SK-N-SH (cell line): ENCODE measurements at regions not wholly inside any gene's neighbourhood (a gene's known extent, or its start where the extent isn't known, plus 50 kb on each side); places are given as distances from the start of the nearest gene placed in this dataset.
"Not testable (repeated sequence)": the region's sequence is repeated elsewhere in the genome, so short reads cannot be mapped to it uniquely, and the experiment has no call there.

ENCODE experiments used
- CTCF ChIA-PET: fragments of 300-600, 350-600 bp; formaldehyde crosslinking; extraction: SDS; loops from one replicate; lab custom pipeline; 2021; lab: Yijun Ruan, JAX
- POLR2A ChIA-PET: fragments of 350-600 bp; sonication (Branson Sonifier 250); formaldehyde crosslinking; extraction: SDS; loops from one replicate; lab custom pipeline; 2020; ENCODE audit warnings: antibody characterized with exemption, inconsistent platforms; lab: Yijun Ruan, JAX
- DNase-seq: peaks from one replicate; pipeline ENCODE4 v3.0.0; 2012
- H2AFZ ChIP-seq: fragments of 200-600 bp; sonication (generic); 2 replicates; pipeline ENCODE4 v1.8.1; 2016; ENCODE audit warnings: antibody characterized with exemption, mild to moderate bottlenecking, low read depth
- H3F3A ChIP-seq: fragments of 200-600 bp; sonication (generic); replicated peaks from 2 replicates; pipeline ENCODE3; 2016; ENCODE audit warnings: antibody characterized with exemption, mild to moderate bottlenecking; ENCODE audit not compliant: insufficient read depth
- H3K27ac ChIP-seq, 2 experiments: fragments of 200-500 bp in 1 of 2; fragments of 200-600 bp in 1 of 2; sonication (Bioruptor generic) in 1 of 2; sonication (generic), shearing (Covaris generic) in 1 of 2; 2 replicates each; pipeline versions ENCODE4 v1.5.1 to v1.6.1; 2014 to 2016; ENCODE audit warnings: low read depth in 2 of 2, inconsistent platforms in 1 of 2, low read length in 1 of 2, mild to moderate bottlenecking in 1 of 2, mixed read lengths in 1 of 2
- H3K27me3 ChIP-seq: fragments of 200-600 bp; sonication (generic), shearing (Covaris generic); 2 replicates; pipeline ENCODE4 v1.6.1; 2016; ENCODE audit warnings: mixed run types; ENCODE audit not compliant: insufficient read depth
- H3K36me3 ChIP-seq, 2 experiments: fragments of 200-500 bp in 1 of 2; fragments of 200-600 bp in 1 of 2; sonication (Bioruptor generic) in 1 of 2; sonication (generic) in 1 of 2; replicated peaks in 1 of 2; 2 replicates each; pipeline versions ENCODE3 to v1.5.1; 2014 to 2016; ENCODE audit warnings: low read length in 1 of 2, mild to moderate bottlenecking in 1 of 2; ENCODE audit not compliant: insufficient read depth in 2 of 2, control insufficient read depth in 1 of 2
- H3K4me1 ChIP-seq, 2 experiments: fragments of 200-500 bp in 1 of 2; fragments of 200-600 bp in 1 of 2; sonication (Bioruptor generic) in 1 of 2; sonication (generic), shearing (Covaris generic) in 1 of 2; 2 replicates each; pipeline versions ENCODE4 v1.5.1 to v1.6.1; 2014 to 2016; ENCODE audit warnings: low read depth in 1 of 2, low read length in 1 of 2, mixed run types in 1 of 2; ENCODE audit not compliant: insufficient read depth in 2 of 2, control insufficient read depth in 1 of 2
- H3K4me2 ChIP-seq: fragments of 200-600 bp; sonication (generic), shearing (Covaris generic); 2 replicates; pipeline ENCODE4 v1.6.1; 2017; ENCODE audit warnings: mixed run types
- H3K4me3 ChIP-seq, 2 experiments: fragments of 200-500 bp in 1 of 2; fragments of 200-600 bp in 1 of 2; sonication (Bioruptor generic) in 1 of 2; sonication (generic), shearing (Covaris generic) in 1 of 2; 2 replicates each; pipeline versions ENCODE4 v1.5.1 to v1.8.1; 2014 to 2016; ENCODE audit warnings: low read depth in 2 of 2, inconsistent platforms in 1 of 2, low read length in 1 of 2, mild to moderate bottlenecking in 1 of 2, mixed read lengths in 1 of 2, moderate library complexity in 1 of 2
- H3K79me2 ChIP-seq: fragments of 200-600 bp; sonication (generic); 2 replicates; pipeline ENCODE4 v1.8.1; 2017; ENCODE audit warnings: mild to moderate bottlenecking; ENCODE audit not compliant: insufficient read depth
- H3K9ac ChIP-seq: fragments of 200-600 bp; sonication (generic); 2 replicates; pipeline ENCODE4 v1.6.1; 2017; ENCODE audit warnings: mixed run types
- H3K9me2 ChIP-seq: fragments of 200-600 bp; sonication (generic); 2 replicates; pipeline ENCODE4 v1.6.1; 2017; ENCODE audit warnings: mixed run types
- H3K9me3 ChIP-seq: fragments of 200-600 bp; sonication (generic); 2 replicates; pipeline ENCODE4 v1.6.1; 2017; ENCODE audit warnings: mixed run types, mild to moderate bottlenecking, moderate library complexity
- H4K20me1 ChIP-seq: fragments of 200-600 bp; sonication (generic); 2 replicates; pipeline ENCODE4 v1.6.1; 2017; ENCODE audit warnings: mild to moderate bottlenecking, mixed run types; ENCODE audit not compliant: insufficient read depth
- FOSL2 ChIP-seq: IDR thresholded peaks from 2 replicates; pipeline ENCODE4 v1.4.0; 2012; ENCODE audit warnings: low read depth, mild to moderate bottlenecking, moderate library complexity, borderline replicate concordance
- GATA2 ChIP-seq: sonication (generic); formaldehyde crosslinking; IDR thresholded peaks from 2 replicates; pipeline ENCODE4 v1.5.0; 2020; ENCODE audit warnings: mild to moderate bottlenecking, missing genetic modification reagents
- MXI1 ChIP-seq: IDR thresholded peaks from 2 replicates; pipeline ENCODE4 v1.6.1; 2012; ENCODE audit warnings: mild to moderate bottlenecking, low read depth, low read length, improper control_type of control experiment
- RAD21 ChIP-seq: IDR thresholded peaks from 2 replicates; pipeline ENCODE4 v1.6.1; 2012; ENCODE audit warnings: mild to moderate bottlenecking, low read length
- RFX5 ChIP-seq: IDR thresholded peaks from 2 replicates; pipeline ENCODE4 v1.6.1; 2012; ENCODE audit warnings: mild to moderate bottlenecking, improper control_type of control experiment, low read length
- SMC3 ChIP-seq: IDR thresholded peaks from 2 replicates; pipeline ENCODE4 v1.6.1; 2012; ENCODE audit warnings: low read depth, low read length, improper control_type of control experiment
- TEAD4 ChIP-seq: IDR thresholded peaks from 2 replicates; pipeline ENCODE4 v1.4.0; 2012; ENCODE audit warnings: mild to moderate bottlenecking, borderline replicate concordance; ENCODE audit not compliant: insufficient read depth
- YY1 ChIP-seq: IDR thresholded peaks from 2 replicates; pipeline ENCODE4 v1.4.0; 2012; ENCODE audit warnings: low read depth, mild to moderate bottlenecking
- WGBS: methylation state at CpG from one replicate; pipeline ENCODE4 v1.1.6; 2017; ENCODE audit warnings: low lambda C conversion rate; 5-methylcytosine and 5-hydroxymethylcytosine counted together
- TF ChIP-seq, protein P1 (sequence below): fragments of 150-350 bp; IDR thresholded peaks from 2 replicates; pipeline ENCODE4 v1.6.1; 2017; ENCODE audit warnings: antibody characterized with exemption, low read length, low read depth, borderline replicate concordance
- TF ChIP-seq, protein P2 (sequence below): fragments of 150-350 bp; IDR thresholded peaks from 2 replicates; pipeline ENCODE4 v1.6.1; 2016; ENCODE audit warnings: mild to moderate bottlenecking, low read depth, low read length
- TF ChIP-seq, protein P3 (sequence below): IDR thresholded peaks from 2 replicates; pipeline ENCODE4 v1.4.0; 2012; ENCODE audit warnings: low read depth
- TF ChIP-seq, protein P4 (sequence below): fragments of 200-600 bp; sonication (generic); IDR thresholded peaks from 2 replicates; pipeline ENCODE4 v1.6.1; 2017; ENCODE audit warnings: antibody characterized with exemption, mild to moderate bottlenecking, moderate library complexity

DNA sequence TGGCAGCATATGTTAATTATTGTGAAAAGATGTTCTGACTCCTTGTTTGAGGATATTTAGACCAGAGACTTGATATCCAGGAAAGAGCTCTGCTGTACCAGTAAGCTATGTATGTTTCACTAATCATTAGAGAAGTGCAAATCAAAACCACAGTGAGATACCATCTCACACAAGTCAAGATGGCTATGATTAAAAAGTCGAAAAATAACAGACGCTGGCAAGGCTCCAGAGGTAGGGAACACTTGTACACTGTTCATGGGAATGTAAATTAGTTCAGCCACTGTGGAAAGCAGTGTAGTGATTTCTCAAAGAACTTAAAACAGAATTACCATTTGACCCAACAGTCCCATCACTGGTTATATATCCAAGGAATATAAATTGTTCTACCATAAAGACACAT lies 171.6 kb downstream of the DPY19L2 start:
- H2AFZ ChIP-seq: no peak overlapping the region
- H3K9ac ChIP-seq: no peak overlapping the region
- no peak overlapping the region for H3K27ac ChIP-seq
- H3K27me3 ChIP-seq: peaks cover 6% of the 10 kb centered on the region; the same call in 1 of the 2 replicates
- no peaks in the 10 kb centered on the region for H3K79me2 ChIP-seq
- no peaks in the 10 kb centered on the region for H3K4me1 ChIP-seq
- H3K36me3 ChIP-seq: no peaks in the 10 kb centered on the region
- no peaks in the 10 kb centered on the region for H4K20me1 ChIP-seq
- H3K9me3 ChIP-seq: no peaks in the 10 kb centered on the region
- no peak for DNase-seq
- no peak overlapping the region for H3K4me2 ChIP-seq
- 0 out of 2 replicates have a peak, but pooled peaks have one; percentile 15 for TF ChIP-seq GATA2 (CRISPR knock-in tag)
- TF ChIP-seq, protein P1, sequence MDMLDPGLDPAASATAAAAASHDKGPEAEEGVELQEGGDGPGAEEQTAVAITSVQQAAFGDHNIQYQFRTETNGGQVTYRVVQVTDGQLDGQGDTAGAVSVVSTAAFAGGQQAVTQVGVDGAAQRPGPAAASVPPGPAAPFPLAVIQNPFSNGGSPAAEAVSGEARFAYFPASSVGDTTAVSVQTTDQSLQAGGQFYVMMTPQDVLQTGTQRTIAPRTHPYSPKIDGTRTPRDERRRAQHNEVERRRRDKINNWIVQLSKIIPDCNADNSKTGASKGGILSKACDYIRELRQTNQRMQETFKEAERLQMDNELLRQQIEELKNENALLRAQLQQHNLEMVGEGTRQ: no peak
- peaks cover 3% of the 10 kb centered on the region for H3F3A ChIP-seq
- ChIA-PET CTCF (interaction anchor here (0.9 kb wide), 1 partner anchor 305 kb away, joined by 3 read pairs; no protein-coding TSS in a partner anchor), POLR2A (no interaction called here)
- 0 out of 2 replicates have a peak, but pooled peaks cover 2% of the 10 kb centered on the region for H3K9me2 ChIP-seq
- no peak overlapping the region for H3K4me3 ChIP-seq
- 31% methylated on average over 2 of the region's 2 CpGs for WGBS

DNA sequence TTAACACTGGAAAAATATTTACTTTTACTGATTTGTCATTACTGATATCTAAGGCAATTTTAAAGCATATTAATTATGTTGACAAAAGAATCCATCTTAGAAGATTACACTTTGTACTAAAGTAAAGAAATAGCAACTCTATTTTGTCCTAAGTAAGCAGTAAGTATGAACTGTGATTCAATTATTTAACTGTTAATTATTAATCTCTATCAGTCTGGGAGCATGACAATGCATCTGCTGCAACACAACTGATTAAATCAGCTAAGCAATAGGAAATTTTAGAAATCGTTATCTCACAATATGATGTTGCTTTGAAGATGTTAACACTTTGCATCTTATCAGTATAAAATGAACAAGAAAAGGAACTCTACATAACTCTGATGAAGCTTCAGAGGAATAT lies 172.3 kb downstream of the DPY19L2 start:
- TF ChIP-seq, protein P2, sequence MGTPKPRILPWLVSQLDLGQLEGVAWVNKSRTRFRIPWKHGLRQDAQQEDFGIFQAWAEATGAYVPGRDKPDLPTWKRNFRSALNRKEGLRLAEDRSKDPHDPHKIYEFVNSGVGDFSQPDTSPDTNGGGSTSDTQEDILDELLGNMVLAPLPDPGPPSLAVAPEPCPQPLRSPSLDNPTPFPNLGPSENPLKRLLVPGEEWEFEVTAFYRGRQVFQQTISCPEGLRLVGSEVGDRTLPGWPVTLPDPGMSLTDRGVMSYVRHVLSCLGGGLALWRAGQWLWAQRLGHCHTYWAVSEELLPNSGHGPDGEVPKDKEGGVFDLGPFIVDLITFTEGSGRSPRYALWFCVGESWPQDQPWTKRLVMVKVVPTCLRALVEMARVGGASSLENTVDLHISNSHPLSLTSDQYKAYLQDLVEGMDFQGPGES: no peak
- TF ChIP-seq, protein P3, sequence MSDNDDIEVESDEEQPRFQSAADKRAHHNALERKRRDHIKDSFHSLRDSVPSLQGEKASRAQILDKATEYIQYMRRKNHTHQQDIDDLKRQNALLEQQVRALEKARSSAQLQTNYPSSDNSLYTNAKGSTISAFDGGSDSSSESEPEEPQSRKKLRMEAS: no peak
- TF ChIP-seq RAD21 (no peak), SMC3 (no peak), MXI1 (no peak), RFX5 (no peak), TEAD4 (no peak), FOSL2 (no peak), YY1 (no peak)
- TF ChIP-seq, protein P4, sequence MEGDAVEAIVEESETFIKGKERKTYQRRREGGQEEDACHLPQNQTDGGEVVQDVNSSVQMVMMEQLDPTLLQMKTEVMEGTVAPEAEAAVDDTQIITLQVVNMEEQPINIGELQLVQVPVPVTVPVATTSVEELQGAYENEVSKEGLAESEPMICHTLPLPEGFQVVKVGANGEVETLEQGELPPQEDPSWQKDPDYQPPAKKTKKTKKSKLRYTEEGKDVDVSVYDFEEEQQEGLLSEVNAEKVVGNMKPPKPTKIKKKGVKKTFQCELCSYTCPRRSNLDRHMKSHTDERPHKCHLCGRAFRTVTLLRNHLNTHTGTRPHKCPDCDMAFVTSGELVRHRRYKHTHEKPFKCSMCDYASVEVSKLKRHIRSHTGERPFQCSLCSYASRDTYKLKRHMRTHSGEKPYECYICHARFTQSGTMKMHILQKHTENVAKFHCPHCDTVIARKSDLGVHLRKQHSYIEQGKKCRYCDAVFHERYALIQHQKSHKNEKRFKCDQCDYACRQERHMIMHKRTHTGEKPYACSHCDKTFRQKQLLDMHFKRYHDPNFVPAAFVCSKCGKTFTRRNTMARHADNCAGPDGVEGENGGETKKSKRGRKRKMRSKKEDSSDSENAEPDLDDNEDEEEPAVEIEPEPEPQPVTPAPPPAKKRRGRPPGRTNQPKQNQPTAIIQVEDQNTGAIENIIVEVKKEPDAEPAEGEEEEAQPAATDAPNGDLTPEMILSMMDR: no peak
- TF ChIP-seq, protein P1: no peak
- TF ChIP-seq, all 33 proteins: peak for 0
- Histone ChIP-seq H3K9me3 (no peaks in the 10 kb centered on the region), H3K79me2 (no peaks in the 10 kb centered on the region), H3K27me3 (peaks cover 6% of the 10 kb centered on the region; the same call in 1 of the 2 replicates), H4K20me1 (no peaks in the 10 kb centered on the region), H3K4me3 (no peak overlapping the region), H3K27ac (no peak overlapping the region), H3K36me3 (no peaks in the 10 kb centered on the region), H3F3A (peaks cover 2% of the 10 kb centered on the region), H2AFZ (no peak overlapping the region), H3K9me2 (0 out of 2 replicates have a peak, but pooled peaks cover 2% of the 10 kb centered on the region), H3K4me2 (no peak overlapping the region), H3K4me1 (no peaks in the 10 kb centered on the region), H3K9ac (no peak overlapping the region)
- WGBS: 8% methylated on average over 1 of the region's 1 CpG
- no peak for DNase-seq
- ChIA-PET POLR2A (no interaction called here), CTCF (interaction anchor here (0.8 kb wide), 1 partner anchor 37 kb away, joined by 3 read pairs; no protein-coding TSS in a partner anchor)

DNA sequence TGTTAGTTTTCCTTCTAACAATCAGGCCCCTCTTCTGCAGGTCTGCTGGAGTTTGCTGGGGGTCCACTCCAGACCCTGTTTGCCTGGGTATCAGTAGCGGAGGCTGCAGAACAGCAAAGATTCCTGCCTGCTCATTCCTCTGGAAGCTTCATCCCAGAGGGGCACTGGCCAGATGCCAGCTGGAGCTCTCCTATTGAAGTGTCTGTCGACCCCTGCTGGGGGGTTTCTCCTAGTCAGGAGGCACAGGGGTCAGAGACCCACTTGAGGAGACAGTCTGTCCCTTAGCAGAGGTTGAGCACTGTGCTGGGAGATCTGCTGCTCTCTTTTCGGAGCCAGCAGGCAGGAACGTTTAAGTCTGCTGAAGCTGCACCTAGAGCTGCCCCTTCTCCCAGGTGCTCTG lies 174.9 kb downstream of the DPY19L2 start:
- H3K4me1 ChIP-seq, H3K27ac ChIP-seq, H3K9me2 ChIP-seq, POLR2A ChIA-PET, H2AFZ ChIP-seq, H3K27me3 ChIP-seq, H3K9me3 ChIP-seq, H3K4me2 ChIP-seq, H3K9ac ChIP-seq, H3K4me3 ChIP-seq, CTCF ChIA-PET, H3K36me3 ChIP-seq, H3F3A ChIP-seq, H4K20me1 ChIP-seq, H3K79me2 ChIP-seq, DNase-seq: not testable (repeated sequence)
- WGBS: 14% methylated on average over 4 of the region's 4 CpGs
